HG02870 (cell line): ENCODE measurements at regions not wholly inside any gene's neighbourhood (a gene's known extent, or its start where the extent isn't known, plus 50 kb on each side); places are given as distances from the start of the nearest gene placed in this dataset.
"Not testable (repeated sequence)": the region's sequence is repeated elsewhere in the genome, so short reads cannot be mapped to it uniquely, and the experiment has no call there.

Experiments
- ATAC-seq: cut with Tn5 transposase; IDR thresholded peaks from one replicate; pipeline ENCODE4 v1.9.1; 2021; ENCODE audit warnings: mild to moderate bottlenecking, moderate library complexity; ENCODE audit not compliant: unreplicated experiment

DNA sequence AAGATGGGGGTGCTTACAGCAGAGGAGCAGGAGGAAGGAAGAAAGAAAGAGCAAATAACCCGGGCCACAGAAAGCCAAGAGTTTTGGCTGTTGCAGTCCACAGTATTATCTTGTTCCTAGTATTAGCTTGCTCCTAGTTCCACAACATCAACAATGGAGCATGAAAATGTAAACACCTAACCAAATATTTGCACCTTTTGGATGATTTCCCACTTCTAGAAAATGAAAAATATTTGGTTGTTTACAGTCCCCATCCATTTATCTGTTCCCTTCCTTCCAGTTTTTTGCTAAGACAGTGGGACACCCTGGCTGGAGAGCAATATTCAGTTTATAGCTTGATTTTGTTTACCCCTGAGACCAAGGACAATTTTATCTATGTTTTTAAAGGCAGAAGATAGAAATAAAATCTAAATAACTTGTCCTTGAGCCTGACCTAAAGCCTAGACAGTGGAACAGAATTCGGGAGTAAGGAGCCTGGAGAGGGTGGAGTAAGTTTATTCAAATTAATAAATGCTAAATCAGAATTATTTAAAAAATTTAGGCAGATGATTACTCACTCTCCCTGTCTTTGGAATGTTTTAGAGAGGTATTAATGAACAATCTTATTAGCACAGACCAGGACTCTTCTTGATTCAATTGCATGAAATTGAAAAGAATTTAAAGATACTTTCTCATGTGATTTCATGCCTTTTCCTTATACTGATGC lies 51.6 kb downstream of the RESF1 start:
- ATAC-seq = no peak

- no peak for ATAC-seq
These were observed 53.1 kb downstream of the RESF1 start for GRCh38 chr12:32012249-32012785.

- ATAC-seq = no peak
These were observed 55.8 kb downstream of the RESF1 start for GRCh38 chr12:32015036-32015435.

DNA sequence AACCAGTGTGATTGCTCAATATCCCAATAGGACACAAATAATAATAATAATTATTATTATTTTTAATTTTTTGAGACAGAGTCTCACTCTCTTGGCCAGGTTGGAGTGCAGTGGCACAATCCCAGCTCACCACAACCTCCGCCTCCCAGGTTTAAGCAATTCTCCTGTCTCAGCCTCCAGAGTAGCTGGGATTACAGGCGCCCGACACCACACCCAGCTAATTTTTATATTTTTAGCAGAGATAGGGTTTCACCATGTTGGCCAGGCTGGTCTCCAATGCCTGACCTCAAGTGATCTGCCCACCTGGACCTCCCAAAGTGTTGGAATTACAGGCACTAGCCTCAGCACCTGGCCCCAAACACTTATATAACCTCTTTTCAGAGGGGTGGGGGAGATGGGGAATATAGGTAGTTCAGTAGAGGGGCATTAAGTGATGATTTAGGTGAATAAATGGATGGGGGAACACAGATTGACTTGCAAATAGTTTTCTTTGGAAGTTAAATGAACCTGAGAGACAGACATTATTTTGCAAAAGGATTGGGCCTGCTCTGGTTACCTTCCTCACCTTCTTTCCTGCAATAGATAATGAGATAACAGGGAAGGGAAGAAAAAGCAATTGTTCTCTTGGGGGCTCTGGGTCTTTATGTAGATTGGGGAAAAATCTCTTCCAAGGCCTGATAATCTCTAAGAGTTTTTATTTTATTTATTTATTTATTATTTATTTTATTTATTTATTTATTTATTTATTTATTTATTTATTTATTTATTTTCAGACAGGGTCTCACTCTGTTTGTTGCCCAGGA lies 57.7 kb downstream of the RESF1 start:
- ATAC-seq = no peak

GRCh38 chr12:32021346-32021773 lies 62.1 kb downstream of the RESF1 start:
- ATAC-seq = no peak

- not testable (repeated sequence) for ATAC-seq
These were observed 63.2 kb downstream of the RESF1 start for GRCh38 chr12:32022387-32022786.

DNA sequence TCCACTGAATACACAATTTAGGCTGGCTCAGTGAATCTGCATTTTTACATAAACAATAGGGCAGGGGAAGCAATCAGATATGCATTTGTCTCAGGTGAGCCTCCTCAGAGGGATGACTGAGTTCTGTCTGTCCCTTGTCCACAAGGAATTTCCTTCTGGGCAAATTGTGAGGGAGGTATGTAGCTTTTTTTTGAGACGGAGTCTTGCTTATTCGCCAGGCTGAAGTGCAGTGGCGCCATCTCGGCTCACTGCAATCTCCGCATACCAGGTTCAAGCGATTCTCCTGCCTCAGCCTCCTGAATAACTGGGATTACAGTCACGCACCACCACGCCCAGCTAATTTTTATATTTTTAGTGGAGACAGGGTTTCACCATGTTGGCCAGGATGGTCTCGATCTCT lies 64.6 kb downstream of the RESF1 start:
- not testable (repeated sequence) for ATAC-seq

- no peak for ATAC-seq
These were observed 65.8 kb downstream of the RESF1 start for GRCh38 chr12:32024884-32025592.

GRCh38 chr12:32025906-32026305 lies 66.7 kb downstream of the RESF1 start:
- ATAC-seq = peak; percentile 84

DNA sequence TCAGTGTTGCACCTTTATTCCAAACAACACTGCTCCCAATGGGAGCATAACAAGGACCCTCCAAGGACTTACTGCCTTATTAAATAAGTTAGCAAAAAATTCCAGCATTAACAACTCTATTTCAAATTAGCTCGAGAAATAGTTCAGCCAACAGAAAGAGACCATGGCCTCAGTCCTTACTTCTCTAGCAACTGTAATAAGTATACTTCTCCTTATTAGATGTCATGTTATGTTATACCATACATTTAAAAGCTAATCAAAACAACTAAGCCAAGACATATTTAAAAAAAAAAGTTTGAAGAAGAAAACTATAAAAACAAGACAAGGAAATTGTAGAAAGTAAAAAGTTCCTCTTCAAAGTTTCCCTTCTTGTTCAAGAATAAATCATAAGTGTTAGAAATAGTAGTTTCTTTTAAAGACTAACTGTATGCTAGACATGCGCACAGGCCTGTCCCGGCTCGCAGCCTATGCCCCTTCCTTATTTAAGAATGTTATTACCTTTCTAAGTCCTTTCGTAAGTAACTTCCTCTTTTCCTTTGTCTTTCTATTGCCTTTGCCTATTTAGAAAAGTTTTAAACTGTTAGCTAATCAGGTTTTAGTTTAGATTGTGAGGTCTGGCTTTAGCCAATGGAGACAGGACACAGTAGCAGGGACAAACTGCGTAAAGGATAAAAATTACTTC lies 68.6 kb downstream of the RESF1 start:
- no peak for ATAC-seq

DNA sequence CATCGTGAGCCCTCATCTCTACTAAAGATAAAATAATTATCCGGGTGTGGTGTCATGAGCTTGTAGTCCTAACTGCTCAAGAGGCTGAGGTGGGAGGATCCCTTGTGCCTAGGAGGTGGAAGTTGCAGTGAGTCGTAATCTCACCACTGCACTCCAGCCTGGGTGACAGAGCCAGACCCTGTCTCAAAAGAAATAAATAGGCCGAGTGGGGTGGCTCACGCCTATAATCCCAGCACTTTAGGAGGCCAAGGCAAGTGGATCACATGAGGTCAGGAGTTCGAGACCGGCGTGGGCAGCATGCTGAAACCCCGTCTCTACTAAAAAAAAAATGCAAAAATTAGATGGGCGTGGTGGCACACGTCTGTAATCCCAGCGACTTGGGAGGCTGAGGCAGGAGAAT lies 70.9 kb downstream of the RESF1 start:
- ATAC-seq = no peak

DNA sequence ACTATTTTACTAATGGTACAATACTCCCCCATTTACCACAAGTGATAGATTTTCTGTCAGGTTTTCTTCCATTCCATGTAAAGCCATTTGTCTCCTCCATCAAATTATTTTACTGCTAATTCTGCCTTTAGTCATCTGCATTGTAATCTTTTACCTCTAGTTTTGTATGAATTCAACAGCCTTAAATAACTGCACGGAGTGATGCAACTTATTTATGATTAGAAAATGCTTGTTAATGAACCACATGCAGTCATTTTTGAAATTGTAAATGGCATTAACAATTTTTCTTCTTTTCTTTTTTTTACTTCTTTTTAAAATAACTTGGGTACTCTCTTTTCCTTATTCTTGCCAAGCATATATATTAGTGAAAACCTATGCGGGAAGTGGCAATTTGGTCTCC lies 71.5 kb downstream of the RESF1 start:
- ATAC-seq = no peak

GRCh38 chr12:32031109-32031508 lies 71.9 kb downstream of the RESF1 start:
- no peak for ATAC-seq

- ATAC-seq = no peak
These were observed 73.1 kb downstream of the RESF1 start for GRCh38 chr12:32032205-32032810.

DNA sequence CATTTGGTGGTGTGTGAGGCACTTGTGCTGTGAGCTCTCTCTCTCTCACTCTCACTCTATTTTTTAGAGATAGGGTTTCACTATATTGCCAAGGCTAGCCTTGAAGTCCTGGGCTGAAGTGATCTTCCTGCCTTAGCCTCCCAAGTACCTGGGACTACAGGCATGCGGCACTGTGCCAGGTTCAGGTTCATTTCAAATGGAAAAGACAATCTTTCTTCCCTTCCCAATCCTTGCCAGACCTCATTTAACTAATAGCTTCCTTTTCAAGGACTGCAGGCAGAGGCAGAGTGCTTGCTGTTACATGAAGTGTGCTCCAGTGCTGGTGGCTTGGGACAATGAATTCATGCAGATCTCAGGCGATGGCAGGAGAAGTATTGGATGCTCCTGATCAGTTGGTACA lies 73.2 kb upstream of the BICD1 start:
- ATAC-seq = no peak

- no peak for ATAC-seq
These were observed 72.6 kb upstream of the BICD1 start for GRCh38 chr12:32034045-32034444.

GRCh38 chr12:32036477-32037263 lies 70.0 kb upstream of the BICD1 start:
- no peak for ATAC-seq

DNA sequence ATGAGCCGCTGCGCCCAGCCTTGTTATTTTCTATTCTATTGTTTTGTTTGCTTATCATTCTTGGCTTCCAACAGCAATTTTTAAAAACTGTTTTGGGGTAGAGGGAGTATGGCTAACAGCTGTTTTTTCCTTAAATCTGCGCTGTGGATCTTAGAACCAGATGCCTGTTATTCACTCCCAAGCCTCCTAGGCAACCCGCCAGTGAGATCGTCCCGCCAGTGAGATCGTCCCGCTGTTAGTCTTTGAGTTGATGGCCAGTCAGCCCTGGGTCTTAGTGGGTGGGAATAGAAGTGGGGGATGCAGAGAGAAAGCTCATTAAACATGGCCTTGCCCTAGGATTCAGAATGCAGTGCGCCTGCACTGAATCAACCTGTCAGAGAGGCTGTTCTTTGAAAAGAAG lies 67.3 kb upstream of the BICD1 start:
- no peak for ATAC-seq

- ATAC-seq = no peak
These were observed 66.6 kb upstream of the BICD1 start for GRCh38 chr12:32039917-32040575.
